Peyer's patch (tissue), 4 donors: ENCODE measurements at regions not wholly inside any gene's neighbourhood (a gene's known extent, or its start where the extent isn't known, plus 50 kb on each side); places are given as distances from the start of the nearest gene placed in this dataset.
A peak's percentile ranks its signal among the peaks of the same experiment; 100 is the strongest.

ENCODE experiments used
- DNase-seq, 3 donors: peaks; one replicate each; pipeline ENCODE4 v3.0.0-alpha.2; 2017 to 2019
- H3K27ac ChIP-seq, 4 donors: fragments of 200-600 bp; sonication (generic); one replicate each; pipeline ENCODE4 v1.5.1; 2016 to 2019
- H3K27me3 ChIP-seq, 2 donors: fragments of 200-600 bp; sonication (generic); one replicate each; pipeline ENCODE4 v1.5.1; 2019
- H3K36me3 ChIP-seq, 3 donors: fragments of 200-600 bp; sonication (generic); one replicate each; pipeline ENCODE4 v1.5.1; 2016 to 2019
- H3K4me1 ChIP-seq, 4 donors: fragments of 200-600 bp; sonication (generic); one replicate each; pipeline ENCODE4 v1.5.1; 2016 to 2019
- H3K4me3 ChIP-seq, 4 donors: fragments of 200-600 bp; sonication (generic); 1 replicate in 3 of 4; 2 replicates in 1 of 4; pipeline ENCODE4 v1.5.1; 2016 to 2019; ENCODE audit warnings: mild to moderate bottlenecking in 1 of 4
- H3K9me3 ChIP-seq, 4 donors: fragments of 200-600 bp; sonication (generic); one replicate each; pipeline ENCODE4 v1.5.1; 2016 to 2019; ENCODE audit warnings: mild to moderate bottlenecking in 1 of 4
- CTCF ChIP-seq, 6 experiments: fragments of 450-650 bp in 4 of 6; fragments of 200-600 bp in 2 of 6; sonication (generic) in 1 of 6; IDR thresholded peaks; one replicate each; pipeline ENCODE4 v1.5.1; 2017 to 2019; ENCODE audit warnings: antibody characterized with exemption in 6 of 6, mild to moderate bottlenecking in 3 of 6, moderate library complexity in 1 of 6
- POLR2A ChIP-seq, 2 donors: fragments of 450-650 bp; IDR thresholded peaks; one replicate each; pipeline ENCODE4 v1.5.1; 2017; ENCODE audit warnings: antibody characterized with exemption in 2 of 2, mild to moderate bottlenecking in 2 of 2, moderate library complexity in 2 of 2

- no peaks in the 10 kb centered on the region for H3K4me1 ChIP-seq
- no peak for DNase-seq
- peak overlapping the region in 3 of 4 donors; percentile 17 to 30 (median 23) for H3K27ac ChIP-seq
- TF ChIP-seq CTCF (IDR thresholded peaks at IDR 0.05) (no peak), POLR2A (IDR thresholded peaks at IDR 0.05) (no peak)
- H3K27me3 ChIP-seq: no peaks in the 10 kb centered on the region
- no peaks in the 10 kb centered on the region for H3K9me3 ChIP-seq
- H3K4me3 ChIP-seq: no peak overlapping the region
- H3K36me3 ChIP-seq: no peaks in the 10 kb centered on the region
Measured at GRCh38 chr13:21233086-21233485, 56.6 kb downstream of the MRPL57 start.

GRCh38 chr13:21234526-21234925 is 58.1 kb downstream of the MRPL57 start:
- Histone ChIP-seq H3K27me3 (no peaks in the 10 kb centered on the region), H3K4me3 (no peak overlapping the region), H3K9me3 (no peaks in the 10 kb centered on the region), H3K4me1 (no peaks in the 10 kb centered on the region), H3K36me3 (no peaks in the 10 kb centered on the region), H3K27ac (no peak overlapping the region)
- DNase-seq: no peak
- TF ChIP-seq POLR2A (IDR thresholded peaks at IDR 0.05) (no peak), CTCF (IDR thresholded peaks at IDR 0.05) (no peak)

GRCh38 chr13:21235174-21235573 is 58.7 kb downstream of the MRPL57 start:
- no peaks in the 10 kb centered on the region for H3K9me3 ChIP-seq
- no peak overlapping the region for H3K4me3 ChIP-seq
- H3K27ac ChIP-seq: no peak overlapping the region
- H3K4me1 ChIP-seq: no peaks in the 10 kb centered on the region
- no peak for TF ChIP-seq CTCF (IDR thresholded peaks at IDR 0.05)
- TF ChIP-seq POLR2A (IDR thresholded peaks at IDR 0.05): no peak
- no peaks in the 10 kb centered on the region for H3K27me3 ChIP-seq
- no peaks in the 10 kb centered on the region for H3K36me3 ChIP-seq
- DNase-seq: no peak

- DNase-seq: no peak
- H3K4me1 ChIP-seq: no peaks in the 10 kb centered on the region
- TF ChIP-seq CTCF (IDR thresholded peaks at IDR 0.05) (no peak), POLR2A (IDR thresholded peaks at IDR 0.05) (no peak)
- no peaks in the 10 kb centered on the region for H3K9me3 ChIP-seq
- H3K4me3 ChIP-seq: no peak overlapping the region
- H3K27ac ChIP-seq: no peak overlapping the region
- H3K27me3 ChIP-seq: no peaks in the 10 kb centered on the region
- no peaks in the 10 kb centered on the region for H3K36me3 ChIP-seq
Measured at GRCh38 chr13:21237081-21237480, 60.6 kb downstream of the MRPL57 start.

GRCh38 chr13:21238267-21238666 is 61.8 kb downstream of the MRPL57 start:
- Histone ChIP-seq H3K27ac (no peak overlapping the region), H3K36me3 (no peaks in the 10 kb centered on the region), H3K4me3 (no peak overlapping the region), H3K9me3 (no peaks in the 10 kb centered on the region), H3K27me3 (no peaks in the 10 kb centered on the region), H3K4me1 (no peaks in the 10 kb centered on the region)
- DNase-seq: no peak
- no peak for TF ChIP-seq POLR2A (IDR thresholded peaks at IDR 0.05)
- no peak for TF ChIP-seq CTCF (IDR thresholded peaks at IDR 0.05)

- H3K36me3 ChIP-seq: no peaks in the 10 kb centered on the region
- H3K4me3 ChIP-seq: no peak overlapping the region
- TF ChIP-seq POLR2A (IDR thresholded peaks at IDR 0.05) (no peak), CTCF (IDR thresholded peaks at IDR 0.05) (no peak)
- H3K9me3 ChIP-seq: no peaks in the 10 kb centered on the region
- H3K27me3 ChIP-seq: no peaks in the 10 kb centered on the region
- H3K4me1 ChIP-seq: no peaks in the 10 kb centered on the region
- DNase-seq: no peak
- no peak overlapping the region for H3K27ac ChIP-seq
Measured at GRCh38 chr13:21240586-21240985, 64.1 kb downstream of the MRPL57 start.
